ENCODE measurements at regions not wholly inside any gene's neighbourhood (a gene's known extent, or its start where the extent isn't known, plus 50 kb on each side); places are given as distances from the start of the nearest gene placed in this dataset.

GRCh38 chr2:234193977-234194563, 143.6 kb downstream of the SPP2 start:
- 44 to 48% methylated on average over 7 of the region's 7 CpGs for WGBS, 2 donors
- no peak for DNase-seq (ENCODE audit: low spot score in 2 of 2)
- no peak for TF ChIP-seq POLR2A (IDR thresholded peaks at IDR 0.05)
- TF ChIP-seq CTCF (IDR thresholded peaks at IDR 0.05): no peak
- intact Hi-C loops (cut with DNase I; ENCODE audit: low total_unique reads): no loop called here
- no peak overlapping the region for H3K4me3 ChIP-seq (ENCODE audit: low read depth, poor library complexity, severe bottlenecking)

DNA sequence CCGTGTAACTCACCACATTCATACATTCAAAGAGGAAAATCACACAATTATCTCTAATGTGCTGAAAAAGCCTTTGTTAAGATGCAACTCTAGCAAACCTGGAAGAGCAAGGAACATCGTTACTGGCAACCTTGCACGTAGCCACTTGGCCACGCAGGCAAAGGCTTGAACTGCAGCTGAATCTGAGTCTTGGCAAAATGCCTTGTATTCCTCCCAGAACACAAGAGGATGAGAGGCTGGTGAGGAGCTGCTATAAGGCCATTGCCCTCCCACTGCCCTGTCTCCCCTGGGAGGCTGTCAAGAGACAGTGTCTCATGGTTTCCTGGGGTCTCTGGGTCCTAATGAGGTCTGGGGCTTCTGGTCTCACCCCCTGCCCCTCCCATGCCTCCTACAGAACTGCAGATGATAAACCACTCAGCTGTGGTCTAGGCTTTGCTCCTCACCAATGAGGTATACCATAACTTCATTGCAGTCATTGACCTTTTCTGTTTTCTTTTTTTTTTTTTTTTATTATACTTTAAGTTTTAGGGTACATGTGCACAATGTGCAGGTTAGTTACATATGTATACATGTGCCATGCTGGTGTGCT, 141.4 kb downstream of the SPP2 start:
- intact Hi-C loops (cut with DNase I; ENCODE audit: low total_unique reads): no loop called here
- no peak overlapping the region for H3K4me3 ChIP-seq (ENCODE audit: low read depth, poor library complexity, severe bottlenecking)
- TF ChIP-seq POLR2A (IDR thresholded peaks at IDR 0.05) (no peak), CTCF (IDR thresholded peaks at IDR 0.05) (no peak)
- DNase-seq (ENCODE audit: low spot score in 2 of 2): no peak
- WGBS, 2 donors: 43 to 44% methylated on average over 4 of the region's 4 CpGs

DNA sequence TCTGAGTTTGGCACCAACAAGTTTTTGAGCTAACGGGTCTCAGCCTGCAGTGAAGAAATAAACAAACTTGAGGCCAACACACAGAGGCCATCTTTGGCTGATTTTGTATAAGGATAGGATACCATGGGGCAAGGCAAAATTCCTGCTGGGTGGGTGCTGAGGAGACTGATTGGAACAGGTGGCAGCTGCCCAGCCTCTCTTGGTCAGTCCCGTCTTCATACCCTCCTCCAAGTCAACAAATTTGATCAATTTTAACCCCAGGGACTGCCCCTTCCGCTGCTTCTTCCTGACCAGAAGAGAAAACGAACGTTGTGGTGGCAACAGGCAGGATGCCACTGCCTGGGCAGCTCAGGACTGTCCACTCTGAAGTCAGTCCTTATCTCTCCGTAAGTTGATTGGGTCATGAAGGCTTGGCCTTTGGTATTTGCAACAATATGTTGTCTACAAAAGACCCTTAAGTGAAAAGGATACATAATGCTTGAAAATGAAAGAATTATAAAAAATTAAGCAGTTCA, 139.3 kb downstream of the SPP2 start:
- 64 to 67% methylated on average over 6 of the region's 6 CpGs for WGBS, 2 donors
- no peak overlapping the region for H3K4me3 ChIP-seq (ENCODE audit: low read depth, poor library complexity, severe bottlenecking)
- no peak for DNase-seq (ENCODE audit: low spot score in 2 of 2)
- TF ChIP-seq CTCF (IDR thresholded peaks at IDR 0.05): no peak
- no peak for TF ChIP-seq POLR2A (IDR thresholded peaks at IDR 0.05)
- intact Hi-C loops (cut with DNase I; ENCODE audit: low total_unique reads): no loop called here

DNA sequence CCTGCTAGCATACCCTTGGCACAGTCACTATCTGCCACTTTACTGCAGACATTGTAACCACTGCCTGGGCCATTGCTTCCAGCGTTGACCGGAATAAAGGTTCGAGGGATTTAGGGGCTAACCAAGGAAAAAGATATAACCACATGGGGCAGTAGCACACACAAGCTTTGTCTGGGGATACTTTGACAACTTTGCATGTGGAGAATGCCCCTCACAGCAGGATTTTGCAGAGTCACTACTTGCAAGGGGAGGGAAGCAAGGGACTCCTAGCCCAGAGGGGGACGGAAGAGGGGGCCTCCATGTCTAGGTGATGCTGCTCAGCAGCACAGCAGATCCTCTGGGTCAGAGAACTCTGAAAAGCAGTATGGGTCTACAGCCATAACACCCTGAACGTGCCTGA, 138.7 kb downstream of the SPP2 start:
- WGBS, 2 donors: 68 to 73% methylated on average over 5 of the region's 5 CpGs
- no peak overlapping the region for H3K4me3 ChIP-seq (ENCODE audit: low read depth, poor library complexity, severe bottlenecking)
- no peak for TF ChIP-seq POLR2A (IDR thresholded peaks at IDR 0.05)
- TF ChIP-seq CTCF (IDR thresholded peaks at IDR 0.05): no peak
- DNase-seq (ENCODE audit: low spot score in 2 of 2): no peak
- intact Hi-C loops (cut with DNase I; ENCODE audit: low total_unique reads): no loop called here

- no peak for DNase-seq (ENCODE audit: low spot score in 2 of 2)
- WGBS, 2 donors: 66 to 79% methylated on average over 2 of the region's 2 CpGs
- H3K4me3 ChIP-seq (ENCODE audit: low read depth, poor library complexity, severe bottlenecking): no peak overlapping the region
- intact Hi-C loops (cut with DNase I; ENCODE audit: low total_unique reads): no loop called here
- TF ChIP-seq CTCF (IDR thresholded peaks at IDR 0.05): no peak
- TF ChIP-seq POLR2A (IDR thresholded peaks at IDR 0.05): no peak
Measured at GRCh38 chr2:234187646-234188174, 137.2 kb downstream of the SPP2 start.

Measured in lower leg skin (tissue), 4 donors.